GM21786 (cell line): ENCODE measurements at regions not wholly inside any gene's neighbourhood (a gene's known extent, or its start where the extent isn't known, plus 50 kb on each side); places are given as distances from the start of the nearest gene placed in this dataset.

Source experiments
- ATAC-seq: cut with Tn5 transposase; IDR thresholded peaks from one replicate; pipeline ENCODE4 v1.9.1; 2021; ENCODE audit not compliant: unreplicated experiment

GRCh38 chr2:19300961-19301360 lies 57.5 kb downstream of the OSR1 start:
- no peak for ATAC-seq

- ATAC-seq, result no peak
Observed at GRCh38 chr2:19299522-19299921, 58.9 kb downstream of the OSR1 start.

- no peak for ATAC-seq
Observed at GRCh38 chr2:19299032-19299431, 59.4 kb downstream of the OSR1 start.

DNA sequence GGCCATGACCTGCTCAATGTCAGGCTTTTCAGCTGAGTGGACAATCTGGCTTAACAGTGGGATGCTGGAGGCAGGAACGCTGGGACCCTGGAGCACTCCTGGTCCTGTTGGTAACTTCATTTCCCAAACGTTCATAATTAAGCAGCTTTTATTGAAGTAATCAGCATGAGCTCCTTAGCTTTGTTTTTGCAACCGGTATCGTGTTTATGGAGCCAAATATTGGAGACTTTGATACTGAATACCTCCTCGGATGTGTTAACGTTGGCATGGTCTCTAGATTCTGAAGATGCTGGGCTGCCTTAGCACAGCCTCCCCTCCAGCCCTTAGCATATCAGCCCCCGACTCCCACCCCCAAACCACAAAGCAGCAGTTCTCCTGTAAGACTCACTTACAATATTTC lies 60.7 kb downstream of the OSR1 start:
- ATAC-seq, result no peak

DNA sequence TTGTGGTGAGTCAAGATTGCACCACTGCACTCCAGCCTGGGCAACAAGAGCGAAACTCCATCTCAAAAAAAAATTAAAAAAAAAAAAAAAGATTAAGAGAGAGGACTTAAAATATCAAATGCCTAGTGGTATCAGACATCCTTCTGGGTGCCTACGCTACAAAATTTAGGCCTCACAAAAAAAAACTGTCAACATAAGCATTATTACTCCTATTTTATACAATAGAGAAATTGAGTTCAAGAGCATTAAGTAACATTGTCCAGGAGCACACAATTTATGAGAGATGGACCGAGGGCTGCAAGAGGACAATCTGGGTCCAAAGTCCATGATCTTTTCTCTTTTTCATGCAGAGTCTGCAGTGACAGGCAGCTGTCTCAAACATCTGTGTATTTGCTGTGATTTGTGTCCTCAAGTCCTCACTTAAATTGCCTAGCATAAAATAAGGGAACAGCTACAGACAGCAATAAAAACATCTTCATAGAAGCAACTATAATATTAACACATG lies 62.4 kb downstream of the OSR1 start:
- ATAC-seq, result no peak

- ATAC-seq, result no peak
Observed at GRCh38 chr2:19292007-19292406, 66.4 kb downstream of the OSR1 start.

DNA sequence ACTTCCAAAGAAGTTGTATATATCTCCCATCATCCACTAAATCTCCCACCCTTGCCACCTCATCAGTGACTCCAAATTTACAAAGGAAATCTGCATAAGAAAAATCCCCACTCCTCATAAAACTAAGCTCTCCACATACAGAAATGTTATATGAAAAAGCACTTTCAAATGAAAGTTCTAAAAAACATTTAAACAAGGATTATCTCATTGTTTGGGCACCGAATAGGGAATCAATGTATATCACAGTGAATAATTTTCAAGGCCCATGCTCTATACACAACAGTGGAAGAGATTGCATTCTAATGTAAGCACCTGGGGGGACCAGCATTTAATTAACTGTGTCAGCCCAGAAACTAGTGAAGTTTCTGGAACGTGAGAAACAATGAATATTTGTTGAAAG lies 70.1 kb downstream of the OSR1 start:
- no peak for ATAC-seq

GRCh38 chr2:19287324-19287723 lies 71.1 kb downstream of the OSR1 start:
- no peak for ATAC-seq

- no peak for ATAC-seq
Observed at GRCh38 chr2:19282305-19282704, 76.1 kb downstream of the OSR1 start.

DNA sequence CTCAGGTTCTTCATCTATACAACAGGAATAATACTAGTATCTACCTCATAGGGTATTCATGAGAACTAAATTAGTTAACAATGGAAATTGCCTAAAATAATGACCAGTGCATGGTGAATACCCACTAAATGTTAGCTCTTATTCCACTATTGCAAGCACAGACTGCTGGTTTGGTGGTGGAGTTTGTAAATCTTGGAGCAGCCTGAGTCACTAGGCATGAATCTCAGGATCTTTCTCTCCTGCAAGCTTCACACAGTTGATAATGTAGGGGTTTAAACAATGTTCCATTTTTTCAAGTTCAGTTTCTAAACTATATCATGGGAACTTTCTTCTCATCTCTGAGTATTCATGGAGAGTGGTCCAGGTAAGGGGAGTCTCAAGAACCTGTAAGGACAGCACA lies 84.0 kb downstream of the OSR1 start:
- no peak for ATAC-seq

- ATAC-seq, result no peak
Observed at GRCh38 chr2:19272941-19273470, 85.4 kb downstream of the OSR1 start.

GRCh38 chr2:19272039-19272438 lies 86.4 kb downstream of the OSR1 start:
- no peak for ATAC-seq

GRCh38 chr2:19264852-19265251 lies 93.6 kb downstream of the OSR1 start:
- ATAC-seq, result no peak

- no peak for ATAC-seq
Observed at GRCh38 chr2:19262150-19262549, 96.3 kb downstream of the OSR1 start.

DNA sequence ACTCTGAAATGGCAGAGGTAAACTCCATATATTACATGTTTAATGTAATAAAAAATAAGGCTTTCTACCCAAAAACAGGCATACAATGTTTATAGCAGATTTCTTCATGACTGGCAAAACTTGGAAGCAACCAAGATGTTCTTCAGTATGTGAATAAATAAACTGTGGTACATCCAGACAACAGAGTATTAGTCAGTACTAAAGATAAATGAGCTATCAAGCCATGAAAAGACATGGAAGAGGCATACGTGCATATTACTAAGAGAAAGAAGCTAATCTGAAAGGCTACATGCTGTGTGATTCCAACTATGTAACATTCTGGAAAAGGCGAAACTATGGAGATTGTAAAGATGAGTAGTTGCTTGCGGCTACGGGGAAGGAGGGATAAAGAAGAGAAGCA lies 97.4 kb downstream of the OSR1 start:
- ATAC-seq, result no peak

- no peak for ATAC-seq
Observed at GRCh38 chr2:19256121-19256601, 102.3 kb downstream of the OSR1 start.

DNA sequence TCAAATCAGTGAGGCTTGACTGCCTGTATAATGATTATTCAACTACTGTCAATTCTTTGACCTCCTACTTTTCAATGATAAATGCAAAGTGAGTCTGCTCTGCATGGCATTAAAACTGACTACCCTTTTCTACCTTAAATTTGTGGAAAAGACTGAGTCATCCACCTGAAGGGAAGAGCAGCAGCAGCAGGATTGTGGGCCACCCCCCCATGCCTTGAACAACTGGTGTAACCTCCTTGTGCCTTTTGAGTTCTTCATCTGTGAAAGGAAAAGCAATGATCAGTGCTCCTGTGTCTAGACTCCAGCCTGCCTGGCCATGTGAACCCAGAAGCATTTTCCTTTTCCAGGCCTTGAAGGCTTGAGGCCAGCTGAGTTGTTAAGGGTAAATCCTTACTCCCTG lies 102.9 kb downstream of the OSR1 start:
- no peak for ATAC-seq

DNA sequence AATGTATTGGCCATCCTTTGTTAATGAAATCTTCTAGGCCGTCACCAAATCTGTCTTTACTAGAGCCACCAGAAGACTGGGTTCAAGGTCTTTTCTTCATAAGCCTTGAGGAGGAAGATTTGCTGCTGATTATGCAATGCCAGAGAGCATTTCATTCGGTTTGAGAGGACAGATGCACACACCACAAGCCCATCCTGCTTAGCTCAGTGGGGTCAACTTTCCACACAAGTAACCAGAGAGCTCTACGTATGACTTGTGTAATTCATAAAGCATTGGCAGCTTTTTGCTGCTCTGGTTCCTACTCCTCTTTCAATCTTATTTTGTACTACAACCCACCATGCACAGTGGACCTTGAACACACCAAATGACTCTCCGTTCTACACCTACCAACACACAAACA lies 106.9 kb downstream of the OSR1 start:
- ATAC-seq, result no peak

GRCh38 chr2:19250906-19251305 lies 107.5 kb downstream of the OSR1 start:
- no peak for ATAC-seq

DNA sequence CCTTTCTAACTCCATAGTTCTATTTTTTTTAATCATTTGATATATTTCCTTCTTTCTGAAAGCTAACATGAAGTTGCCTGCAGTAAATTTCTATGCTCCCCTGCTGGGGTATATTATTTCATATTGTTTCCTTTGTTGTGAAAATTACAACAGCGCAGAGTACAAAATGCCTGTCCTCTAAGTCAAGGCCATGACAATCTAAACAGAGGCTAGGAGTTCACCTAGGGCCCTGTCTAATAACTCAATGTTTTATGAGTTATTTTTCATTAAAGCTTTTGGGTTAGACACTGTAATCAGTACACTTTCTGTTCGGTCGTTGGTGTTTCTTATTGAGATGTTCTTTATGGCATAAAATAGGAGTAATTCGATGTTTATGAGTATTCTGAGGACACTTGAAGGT lies 111.2 kb downstream of the OSR1 start:
- ATAC-seq, result no peak

- ATAC-seq, result no peak
Observed at GRCh38 chr2:19246496-19246895, 111.9 kb downstream of the OSR1 start.

DNA sequence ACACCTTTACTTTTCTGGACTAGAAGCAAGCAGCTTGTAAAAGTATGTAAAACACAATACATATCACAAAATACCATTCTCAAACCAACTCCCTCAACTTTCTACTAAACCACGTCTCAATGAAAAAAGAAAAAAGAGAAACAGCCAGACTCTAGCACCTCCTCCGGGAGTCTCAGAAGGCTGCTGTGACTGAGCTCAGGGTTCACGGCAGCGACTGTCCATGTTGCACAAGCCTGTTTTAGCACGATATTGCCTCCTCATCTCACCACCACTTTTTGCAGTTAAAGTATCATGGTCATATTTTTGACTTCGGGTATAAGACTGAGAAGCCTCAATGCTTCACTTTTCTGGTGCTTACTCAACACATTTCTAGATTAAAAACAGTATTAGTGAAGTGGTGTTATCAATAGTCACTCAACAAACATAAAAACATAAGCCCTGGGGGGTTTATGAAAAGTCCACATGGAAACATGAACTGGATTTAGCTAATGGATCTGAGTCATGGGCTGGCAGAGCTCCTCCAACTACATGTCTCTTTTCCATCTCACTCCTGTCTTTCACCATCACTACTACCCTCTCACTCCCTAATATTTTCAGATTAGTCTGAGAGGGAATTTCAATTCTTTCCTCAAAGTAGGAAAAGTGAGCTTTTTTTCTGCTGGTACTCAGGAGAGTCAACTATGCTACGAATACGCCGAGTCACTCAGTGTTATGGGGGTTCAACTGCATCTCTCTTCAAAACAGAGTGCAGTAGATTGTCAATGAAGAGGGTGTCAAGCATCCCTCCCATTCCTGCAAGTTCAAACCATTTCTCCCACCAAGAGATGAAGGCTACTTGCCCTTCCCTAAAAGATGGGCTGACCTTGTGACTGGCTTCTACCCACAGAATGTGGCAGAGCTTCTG lies 113.7 kb downstream of the OSR1 start:
- ATAC-seq, result no peak
